Ovary (tissue), 7 donors: ENCODE measurements at regions not wholly inside any gene's neighbourhood (a gene's known extent, or its start where the extent isn't known, plus 50 kb on each side); places are given as distances from the start of the nearest gene placed in this dataset.
"Not testable (repeated sequence)": the region's sequence is repeated elsewhere in the genome, so short reads cannot be mapped to it uniquely, and the experiment has no call there.

Experiments used
- DNase-seq, 5 donors: peaks; one replicate each; pipeline ENCODE4 v3.0.0-alpha.2; 2019 to 2020
- H3K27ac ChIP-seq, 2 donors: fragments of 200-600 bp; one replicate each; pipeline versions ENCODE4 v1.5.1 to v1.8.0; 2019 to 2022
- H3K27me3 ChIP-seq: fragments of 200-600 bp; one replicate; pipeline ENCODE4 v1.8.0; 2022
- H3K36me3 ChIP-seq: fragments of 200-600 bp; sonication (generic); one replicate; pipeline ENCODE4 v1.5.1; 2019
- H3K4me1 ChIP-seq: one replicate; pipeline ENCODE4 v1.8.1; 2013; ENCODE audit warnings: mild to moderate bottlenecking, moderate library complexity; ENCODE audit not compliant: insufficient read depth
- H3K4me3 ChIP-seq: fragments of 200-600 bp; sonication (generic); one replicate; pipeline ENCODE4 v1.5.1; 2017
- H3K9me3 ChIP-seq, 2 donors: fragments of 200-600 bp in 1 of 2; sonication (generic) in 1 of 2; one replicate each; pipeline versions ENCODE4 v1.5.1 to v1.8.1; 2013 to 2019; ENCODE audit warnings: mild to moderate bottlenecking in 1 of 2, moderate library complexity in 1 of 2
- CTCF ChIP-seq, 3 donors: fragments of 450-650 bp in 2 of 3; fragments of 200-600 bp in 1 of 3; IDR thresholded peaks; one replicate each; pipeline versions ENCODE4 v1.5.1 to v1.8.0; 2016 to 2022; ENCODE audit warnings: antibody characterized with exemption in 3 of 3, mild to moderate bottlenecking in 1 of 3
- EP300 ChIP-seq: sonication (generic); formaldehyde crosslinking; IDR thresholded peaks from one replicate; pipeline ENCODE4 v1.6.1; 2017; ENCODE audit warnings: antibody characterized with exemption
- POLR2A ChIP-seq: fragments of 450-650 bp; IDR thresholded peaks from one replicate; pipeline ENCODE4 v1.6.1; 2017; ENCODE audit warnings: antibody characterized with exemption, mild to moderate bottlenecking, moderate library complexity
- WGBS, 3 donors: extraction: QIAGEN DNeasy Blood & Tissue Kit in 1 of 3; methylation state at CpG; one replicate each; pipeline versions ENCODE4 v1.1.5 to v1.1.7; 2013 to 2017; 5-methylcytosine and 5-hydroxymethylcytosine counted together
- intact Hi-C, 4 donors: fragments of 100-400 bp; cut with DNase I; formaldehyde crosslinking; loops; one replicate each; pipeline versions ENCODE4 v1.11.0 to v1.15.1; 2022 to 2023
- donor health status: DM: no; HTN: no; CAD: no; lungs with moderate emphysema.
- donor health status: DM: no; HTN: no; CAD: no.
- donor health status: Bipolar disorder and iron deficiency.
- donor health status: DM: no; HTN: no; CAD: no.
- donor health status: DM: yes; HTN: yes; CAD: no.

GRCh38 chr20:58574469-58574868, 59.3 kb upstream of the APCDD1L start:
- no peak for DNase-seq
- Histone ChIP-seq H3K9me3 (no peaks in the 10 kb centered on the region), H3K4me1 (peaks cover 5% of the 10 kb centered on the region), H3K27me3 (no peaks in the 10 kb centered on the region), H3K27ac (no peak overlapping the region), H3K4me3 (no peak overlapping the region), H3K36me3 (no peaks in the 10 kb centered on the region)
- intact Hi-C loops: no loop called here
- TF ChIP-seq EP300: no peak
- TF ChIP-seq CTCF (IDR thresholded peaks at IDR 0.05): no peak
- TF ChIP-seq POLR2A: no peak
- 33 to 48% (median 47%) methylated on average over 1 of the region's 1 CpG for WGBS, 3 donors

- peaks cover 5% of the 10 kb centered on the region for H3K4me1 ChIP-seq
- 90 to 95% (median 94%) methylated on average over 4 of the region's 4 CpGs for WGBS, 3 donors
- intact Hi-C loops: no loop called here
These were observed 58.8 kb upstream of the APCDD1L start for GRCh38 chr20:58573986-58574385.

DNA sequence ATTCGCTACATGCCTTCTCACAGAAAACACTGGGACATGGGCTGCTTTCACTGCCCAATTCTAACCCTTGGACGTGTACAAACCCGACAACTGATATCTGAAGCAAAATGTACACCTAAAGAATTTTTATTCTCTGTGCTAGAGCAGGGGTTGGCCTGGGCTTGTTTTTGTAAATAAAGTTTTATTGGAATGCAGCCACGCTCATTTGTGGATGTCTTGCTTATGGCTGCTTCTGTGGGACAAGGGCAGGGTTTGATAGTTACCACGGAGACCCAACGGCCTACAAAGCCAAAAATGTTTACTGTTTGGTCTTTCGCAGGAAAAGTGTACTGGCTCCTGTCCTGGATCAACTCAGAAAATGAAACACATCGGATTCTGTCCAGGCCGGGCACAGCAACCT, 58.1 kb upstream of the APCDD1L start:
- H3K27ac ChIP-seq: no peak overlapping the region
- no peak for DNase-seq

More at GRCh38 chr20:58573986-58574385, 58.8 kb upstream of the APCDD1L start:
- no peak for TF ChIP-seq POLR2A
- no peak for TF ChIP-seq CTCF (IDR thresholded peaks at IDR 0.05)
- no peak for TF ChIP-seq EP300
- Histone ChIP-seq H3K4me3 (no peak overlapping the region), H3K9me3 (no peaks in the 10 kb centered on the region), H3K27me3 (no peaks in the 10 kb centered on the region), H3K36me3 (no peaks in the 10 kb centered on the region), H3K27ac (no peak overlapping the region)
- DNase-seq: no peak

DNA sequence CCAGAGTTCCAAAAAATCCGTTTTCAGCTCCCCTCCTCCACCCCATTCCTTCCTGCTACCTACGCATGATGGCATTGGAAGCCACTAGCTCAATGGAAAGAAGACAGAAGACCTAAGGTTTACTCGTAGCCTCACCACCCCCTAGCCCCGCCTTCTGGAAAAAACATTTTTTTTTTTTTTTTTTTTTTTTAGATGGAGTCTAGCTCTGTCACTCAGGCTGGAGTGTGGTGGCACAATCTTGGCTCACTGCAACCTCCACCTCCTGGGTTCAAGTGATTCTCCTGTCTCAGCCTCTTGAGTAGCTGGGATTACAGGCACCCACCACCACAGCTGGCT, 57.2 kb upstream of the APCDD1L start:
- H3K36me3 ChIP-seq, H3K27ac ChIP-seq, H3K4me3 ChIP-seq, H3K4me1 ChIP-seq, intact Hi-C loops, H3K27me3 ChIP-seq, DNase-seq, H3K9me3 ChIP-seq: not testable (repeated sequence)
- 71 to 82% (median 79%) methylated on average over 4 of the region's 4 CpGs for WGBS, 3 donors

More for the DNA sequence above, 58.1 kb upstream of the APCDD1L start:
- TF ChIP-seq POLR2A (no peak), CTCF (IDR thresholded peaks at IDR 0.05) (no peak), EP300 (no peak)
- Histone ChIP-seq H3K27me3 (no peaks in the 10 kb centered on the region), H3K36me3 (no peaks in the 10 kb centered on the region), H3K4me1 (peaks cover 5% of the 10 kb centered on the region), H3K4me3 (no peak overlapping the region), H3K9me3 (no peaks in the 10 kb centered on the region)
- intact Hi-C loops: no loop called here
- WGBS, 3 donors: 28 to 58% (median 36%) methylated on average over 9 of the region's 9 CpGs

- Histone ChIP-seq H3K9me3 (no peaks in the 10 kb centered on the region), H3K4me3 (no peak overlapping the region)
- intact Hi-C loops: no loop called here
These were observed 56.7 kb upstream of the APCDD1L start for GRCh38 chr20:58571693-58572427.

More at GRCh38 chr20:58571693-58572427, 56.7 kb upstream of the APCDD1L start:
- no peak for TF ChIP-seq POLR2A
- no peak for TF ChIP-seq EP300
- no peak for TF ChIP-seq CTCF (IDR thresholded peaks at IDR 0.05)
- Histone ChIP-seq H3K36me3 (no peaks in the 10 kb centered on the region), H3K27me3 (no peaks in the 10 kb centered on the region), H3K4me1 (peaks cover 5% of the 10 kb centered on the region), H3K27ac (no peak overlapping the region)
- WGBS, 3 donors: 59 to 70% (median 69%) methylated on average over 16 of the region's 16 CpGs
- no peak for DNase-seq
